ENCODE measurements at regions not wholly inside any gene's neighbourhood (a gene's known extent, or its start where the extent isn't known, plus 50 kb on each side); places are given as distances from the start of the nearest gene placed in this dataset.
A peak's percentile ranks its signal among the peaks of the same experiment; 100 is the strongest.

DNA sequence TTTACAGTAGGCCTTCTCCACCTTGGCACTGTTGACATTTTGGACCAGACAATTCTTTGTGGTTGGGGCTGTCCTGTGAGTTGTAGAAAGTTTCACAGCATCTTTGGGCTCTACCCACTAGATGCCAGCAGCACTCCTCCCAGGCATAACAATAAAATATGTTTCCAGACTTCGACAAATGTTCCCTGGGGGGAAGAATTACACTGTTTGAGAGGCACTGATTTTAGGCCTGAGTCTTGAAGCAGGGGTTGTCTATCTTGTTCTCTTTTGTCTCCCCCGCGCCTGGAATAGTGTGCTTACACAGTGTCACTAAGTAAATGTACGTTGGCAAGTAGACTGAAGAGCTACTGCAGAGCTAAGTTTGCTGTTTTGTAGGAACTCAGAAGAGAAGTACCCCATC lies 254.4 kb upstream of the BOD1L1 start:
- H2AFZ ChIP-seq (ENCODE audit: control insufficient read depth, low read length), result no peak overlapping the region
- H3K27ac ChIP-seq (ENCODE audit: control insufficient read depth, insufficient read depth, low read length), result no peak overlapping the region
- no peaks in the 10 kb centered on the region for H3K36me3 ChIP-seq (ENCODE audit: control insufficient read depth in 2 of 2, extremely low read depth in 1 of 2, insufficient read depth in 2 of 2, low read length in 2 of 2)
- H3K9me1 ChIP-seq (ENCODE audit: control insufficient read depth, extremely low read depth, insufficient read depth, low read length), result no peaks in the 10 kb centered on the region
- no peak overlapping the region for H3K9ac ChIP-seq (ENCODE audit: control insufficient read depth, extremely low read depth, insufficient read depth, low read length)
- no peaks in the 10 kb centered on the region for H3K79me2 ChIP-seq (ENCODE audit: control insufficient read depth, insufficient read depth, low read length)
- FAIRE-seq (no peak), DNase-seq (ENCODE audit: low read depth, low spot score) (no peak)
- H3K9me3 ChIP-seq (ENCODE audit: control insufficient read depth, low read depth, low read length), result no peaks in the 10 kb centered on the region
- H3K4me1 ChIP-seq (ENCODE audit: control insufficient read depth, extremely low read depth, insufficient read depth, low read length), result no peaks in the 10 kb centered on the region
- H3K27me3 ChIP-seq (ENCODE audit: control insufficient read depth, extremely low read depth, insufficient read depth, low read length), result no peaks in the 10 kb centered on the region
- no peak overlapping the region for H3K4me3 ChIP-seq (ENCODE audit: control insufficient read depth in 2 of 3, extremely low read depth in 1 of 3, insufficient read depth in 2 of 3, low read depth in 1 of 3, low read length in 3 of 3)
- dilution Hi-C loops (cut with MboI; ENCODE audit: extremely low pct_ligation_motif_present, low sequenced_read_pairs), result no loop called here
- no peak overlapping the region for H3K4me2 ChIP-seq (ENCODE audit: control insufficient read depth, extremely low read depth, insufficient read depth, low read depth, low read length)
- TF ChIP-seq, protein P1, sequence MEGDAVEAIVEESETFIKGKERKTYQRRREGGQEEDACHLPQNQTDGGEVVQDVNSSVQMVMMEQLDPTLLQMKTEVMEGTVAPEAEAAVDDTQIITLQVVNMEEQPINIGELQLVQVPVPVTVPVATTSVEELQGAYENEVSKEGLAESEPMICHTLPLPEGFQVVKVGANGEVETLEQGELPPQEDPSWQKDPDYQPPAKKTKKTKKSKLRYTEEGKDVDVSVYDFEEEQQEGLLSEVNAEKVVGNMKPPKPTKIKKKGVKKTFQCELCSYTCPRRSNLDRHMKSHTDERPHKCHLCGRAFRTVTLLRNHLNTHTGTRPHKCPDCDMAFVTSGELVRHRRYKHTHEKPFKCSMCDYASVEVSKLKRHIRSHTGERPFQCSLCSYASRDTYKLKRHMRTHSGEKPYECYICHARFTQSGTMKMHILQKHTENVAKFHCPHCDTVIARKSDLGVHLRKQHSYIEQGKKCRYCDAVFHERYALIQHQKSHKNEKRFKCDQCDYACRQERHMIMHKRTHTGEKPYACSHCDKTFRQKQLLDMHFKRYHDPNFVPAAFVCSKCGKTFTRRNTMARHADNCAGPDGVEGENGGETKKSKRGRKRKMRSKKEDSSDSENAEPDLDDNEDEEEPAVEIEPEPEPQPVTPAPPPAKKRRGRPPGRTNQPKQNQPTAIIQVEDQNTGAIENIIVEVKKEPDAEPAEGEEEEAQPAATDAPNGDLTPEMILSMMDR (optimal IDR thresholded peaks at IDR 0.05 in 1 of 3, IDR thresholded peaks at IDR 0.05 in 1 of 3, conservative IDR thresholded peaks at IDR 0.05 in 1 of 3; ENCODE audit: extremely low read depth in 1 of 3, insufficient read depth in 2 of 3, low read length in 3 of 3), result peak in 1 of 3 experiments; percentile 49
- no peak for TF ChIP-seq EZH2 (IDR thresholded peaks at IDR 0.05; ENCODE audit: low read length)
- H4K20me1 ChIP-seq (ENCODE audit: control insufficient read depth, extremely low read depth, insufficient read depth, low read length), result no peaks in the 10 kb centered on the region

DNA sequence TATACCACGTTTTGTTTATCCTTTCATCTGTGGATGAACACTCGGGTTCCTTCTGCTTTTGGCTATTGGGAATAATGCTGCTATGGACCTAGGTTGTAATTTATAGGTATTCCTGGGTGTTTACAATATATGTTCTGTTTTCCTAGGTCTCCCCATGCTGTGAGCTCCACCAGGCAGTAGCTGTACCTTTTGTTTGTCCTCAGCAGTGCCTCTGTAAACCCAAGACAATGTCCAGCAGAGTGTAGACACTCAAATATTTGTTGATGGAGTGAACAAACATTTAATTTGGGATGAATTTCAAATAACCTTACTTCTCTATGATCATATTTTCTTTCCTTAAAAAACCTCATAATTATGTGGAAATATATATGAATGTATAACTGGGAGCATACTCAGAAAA lies 259.5 kb upstream of the BOD1L1 start:
- no peak overlapping the region for H3K4me2 ChIP-seq (ENCODE audit: control insufficient read depth, extremely low read depth, insufficient read depth, low read depth, low read length)
- H3K27ac ChIP-seq (ENCODE audit: control insufficient read depth, insufficient read depth, low read length), result no peak overlapping the region
- DNase-seq (ENCODE audit: low read depth, low spot score), result no peak
- no peaks in the 10 kb centered on the region for H3K36me3 ChIP-seq (ENCODE audit: control insufficient read depth in 2 of 2, extremely low read depth in 1 of 2, insufficient read depth in 2 of 2, low read length in 2 of 2)
- FAIRE-seq, result no peak
- TF ChIP-seq EZH2 (IDR thresholded peaks at IDR 0.05; ENCODE audit: low read length), result no peak
- TF ChIP-seq, protein P1 (optimal IDR thresholded peaks at IDR 0.05 in 1 of 3, IDR thresholded peaks at IDR 0.05 in 1 of 3, conservative IDR thresholded peaks at IDR 0.05 in 1 of 3; ENCODE audit: extremely low read depth in 1 of 3, insufficient read depth in 2 of 3, low read length in 3 of 3), result no peak
- no peaks in the 10 kb centered on the region for H3K9me1 ChIP-seq (ENCODE audit: control insufficient read depth, extremely low read depth, insufficient read depth, low read length)
- no peak overlapping the region for H3K4me3 ChIP-seq (ENCODE audit: control insufficient read depth in 2 of 3, extremely low read depth in 1 of 3, insufficient read depth in 2 of 3, low read depth in 1 of 3, low read length in 3 of 3)
- dilution Hi-C loops (cut with MboI; ENCODE audit: extremely low pct_ligation_motif_present, low sequenced_read_pairs), result no loop called here
- H3K9me3 ChIP-seq (ENCODE audit: control insufficient read depth, low read depth, low read length), result no peaks in the 10 kb centered on the region
- H3K4me1 ChIP-seq (ENCODE audit: control insufficient read depth, extremely low read depth, insufficient read depth, low read length), result peaks cover 13% of the 10 kb centered on the region
- H4K20me1 ChIP-seq (ENCODE audit: control insufficient read depth, extremely low read depth, insufficient read depth, low read length), result no peaks in the 10 kb centered on the region
- H3K27me3 ChIP-seq (ENCODE audit: control insufficient read depth, extremely low read depth, insufficient read depth, low read length), result no peaks in the 10 kb centered on the region
- no peak overlapping the region for H3K9ac ChIP-seq (ENCODE audit: control insufficient read depth, extremely low read depth, insufficient read depth, low read length)
- H3K79me2 ChIP-seq (ENCODE audit: control insufficient read depth, insufficient read depth, low read length), result no peaks in the 10 kb centered on the region
- H2AFZ ChIP-seq (ENCODE audit: control insufficient read depth, low read length), result no peak overlapping the region
